KG1 (cell line): ENCODE measurements at regions not wholly inside any gene's neighbourhood (a gene's known extent, or its start where the extent isn't known, plus 50 kb on each side); places are given as distances from the start of the nearest gene placed in this dataset.

ENCODE experiments used
- DNase-seq: peaks from one replicate; lab custom pipeline; 2025; lab: John Stamatoyannopoulos, UW

- no peak for DNase-seq
Observed at GRCh38 chr18:72692086-72692485, 147.9 kb upstream of the CBLN2 start.

DNA sequence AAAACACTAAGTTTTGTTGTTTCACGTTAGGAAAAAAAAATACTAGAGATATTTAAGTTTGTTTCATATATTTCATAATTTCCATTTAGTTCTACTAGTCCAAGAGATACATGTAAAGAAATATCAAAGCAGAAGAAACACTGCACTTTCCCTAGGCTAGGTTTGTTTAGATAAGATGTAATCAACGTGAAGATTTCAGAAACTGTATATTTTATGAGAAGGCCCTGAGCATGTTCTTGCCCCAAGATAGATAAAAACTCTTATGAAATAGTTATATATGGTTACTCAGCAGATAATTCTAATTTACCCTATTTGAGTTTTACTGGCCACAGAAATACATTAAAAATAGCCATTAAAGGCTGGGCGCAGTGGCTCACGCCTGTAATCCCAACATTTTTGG, 143.6 kb upstream of the CBLN2 start:
- no peak for DNase-seq

- no peak for DNase-seq
Observed at GRCh38 chr18:72675394-72675793, 131.3 kb upstream of the CBLN2 start.

DNA sequence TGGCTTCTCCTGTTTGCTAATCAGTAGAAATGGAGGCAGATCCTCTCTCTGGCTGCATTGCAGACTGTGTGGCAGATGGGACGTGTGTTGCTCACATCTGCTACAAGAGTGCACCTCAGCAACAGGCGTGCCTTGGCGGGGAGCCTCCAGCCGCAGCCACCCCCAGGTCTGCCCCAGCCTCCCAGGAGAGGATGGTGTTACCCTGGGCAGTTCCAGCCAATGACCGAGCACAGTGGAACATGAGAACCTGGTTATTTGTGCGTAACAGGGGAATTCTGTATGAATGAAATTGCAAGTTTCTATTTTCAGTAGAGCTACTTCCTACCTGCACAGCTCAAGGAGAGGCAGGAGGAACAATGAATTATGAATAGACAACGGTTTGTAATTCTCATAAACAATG, 130.6 kb upstream of the CBLN2 start:
- no peak for DNase-seq

GRCh38 chr18:72673242-72673641, 129.1 kb upstream of the CBLN2 start:
- DNase-seq, result no peak

- DNase-seq, result peak; percentile 11
Observed at GRCh38 chr18:72672364-72673184, 128.4 kb upstream of the CBLN2 start.

DNA sequence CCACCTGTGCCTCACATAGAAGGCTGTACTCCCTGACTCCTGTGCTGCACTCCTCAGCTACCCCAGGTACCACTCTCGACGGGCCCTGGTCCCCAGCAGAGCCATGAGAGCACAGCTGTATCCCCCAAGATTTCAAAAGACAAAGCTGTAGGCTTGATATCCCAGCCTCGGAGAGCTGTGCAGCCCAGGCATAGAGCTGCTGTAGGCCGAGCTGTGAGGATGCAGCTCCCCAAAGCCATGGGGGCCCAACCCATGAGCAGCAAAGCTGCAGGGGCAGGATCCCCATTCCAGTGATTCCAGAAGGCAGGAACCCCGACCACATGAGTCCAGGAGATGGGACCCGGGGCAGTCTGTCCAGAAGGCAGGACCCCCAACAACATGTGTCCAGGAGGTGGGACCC, 123.8 kb upstream of the CBLN2 start:
- no peak for DNase-seq

- DNase-seq, result peak; percentile 6
Observed at GRCh38 chr18:72652990-72653593, 109.0 kb upstream of the CBLN2 start.

DNA sequence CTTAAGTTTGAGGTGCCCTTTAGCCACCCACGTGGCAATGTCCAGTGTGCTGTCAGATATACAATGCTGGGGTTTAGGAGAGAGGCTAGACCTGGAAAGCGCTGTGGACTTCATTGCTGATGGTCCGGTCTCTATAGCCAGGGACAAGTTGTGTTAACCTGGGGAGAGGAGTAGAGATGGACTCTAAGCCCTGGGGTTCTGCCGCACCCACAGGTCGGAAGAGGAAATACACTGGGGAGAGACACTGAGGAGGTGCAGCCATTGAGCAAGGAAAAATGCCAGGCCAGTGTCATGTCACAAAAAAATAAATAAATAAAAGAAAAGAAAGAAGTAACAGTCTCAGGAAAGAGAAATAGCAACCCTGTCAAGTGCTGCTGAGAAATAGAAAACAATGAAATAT, 106.9 kb upstream of the CBLN2 start:
- no peak for DNase-seq

- DNase-seq, result no peak
Observed at GRCh38 chr18:72648481-72648960, 104.4 kb upstream of the CBLN2 start.

GRCh38 chr18:72648079-72648478, 103.9 kb upstream of the CBLN2 start:
- DNase-seq, result no peak

GRCh38 chr18:72640557-72640956, 96.4 kb upstream of the CBLN2 start:
- no peak for DNase-seq

GRCh38 chr18:72638376-72638775, 94.2 kb upstream of the CBLN2 start:
- no peak for DNase-seq

GRCh38 chr18:72637721-72638120, 93.6 kb upstream of the CBLN2 start:
- DNase-seq, result no peak

DNA sequence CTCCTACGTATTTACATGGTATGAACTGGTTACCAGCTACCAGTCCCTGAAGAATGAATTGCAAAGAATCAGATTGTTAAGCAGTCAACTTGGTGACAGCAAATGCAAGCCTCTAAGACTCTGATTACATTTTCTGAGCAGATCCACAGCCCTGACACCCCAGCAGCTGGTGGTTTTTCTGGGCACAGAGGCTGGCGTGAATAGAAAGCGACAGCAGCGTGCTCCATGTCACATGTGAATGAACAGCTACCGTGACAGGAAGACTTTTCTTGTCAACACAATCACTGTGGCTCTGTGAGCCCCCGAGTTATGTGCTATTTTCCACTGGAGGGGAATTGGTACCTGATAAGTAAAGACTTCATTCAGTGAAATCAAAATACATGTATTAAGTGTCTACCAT, 93.2 kb upstream of the CBLN2 start:
- no peak for DNase-seq

- DNase-seq, result no peak
Observed at GRCh38 chr18:72636611-72637010, 92.5 kb upstream of the CBLN2 start.

GRCh38 chr18:72634500-72634899, 90.4 kb upstream of the CBLN2 start:
- no peak for DNase-seq

GRCh38 chr18:72630991-72631390, 86.8 kb upstream of the CBLN2 start:
- DNase-seq, result no peak

GRCh38 chr18:72623444-72623843, 79.3 kb upstream of the CBLN2 start:
- no peak for DNase-seq

DNA sequence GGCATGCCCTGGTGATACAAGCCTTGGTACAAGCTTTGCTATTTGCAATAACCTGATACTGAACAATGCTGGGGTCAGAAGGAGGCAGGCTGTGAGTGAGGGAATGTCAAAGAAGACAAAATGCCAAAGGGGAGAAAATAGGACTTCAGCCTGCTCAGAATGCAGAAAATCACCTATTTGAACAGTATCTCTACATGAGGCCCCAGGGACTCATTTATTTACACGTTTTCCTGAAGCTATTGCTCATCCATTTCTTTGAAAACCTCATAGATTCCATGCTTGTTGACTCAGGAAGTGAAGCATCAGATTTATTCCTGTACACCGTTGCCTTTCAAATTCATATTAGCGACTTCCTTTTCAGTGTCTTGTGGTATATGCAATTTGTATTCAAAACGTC, 69.4 kb upstream of the CBLN2 start:
- DNase-seq, result no peak

DNA sequence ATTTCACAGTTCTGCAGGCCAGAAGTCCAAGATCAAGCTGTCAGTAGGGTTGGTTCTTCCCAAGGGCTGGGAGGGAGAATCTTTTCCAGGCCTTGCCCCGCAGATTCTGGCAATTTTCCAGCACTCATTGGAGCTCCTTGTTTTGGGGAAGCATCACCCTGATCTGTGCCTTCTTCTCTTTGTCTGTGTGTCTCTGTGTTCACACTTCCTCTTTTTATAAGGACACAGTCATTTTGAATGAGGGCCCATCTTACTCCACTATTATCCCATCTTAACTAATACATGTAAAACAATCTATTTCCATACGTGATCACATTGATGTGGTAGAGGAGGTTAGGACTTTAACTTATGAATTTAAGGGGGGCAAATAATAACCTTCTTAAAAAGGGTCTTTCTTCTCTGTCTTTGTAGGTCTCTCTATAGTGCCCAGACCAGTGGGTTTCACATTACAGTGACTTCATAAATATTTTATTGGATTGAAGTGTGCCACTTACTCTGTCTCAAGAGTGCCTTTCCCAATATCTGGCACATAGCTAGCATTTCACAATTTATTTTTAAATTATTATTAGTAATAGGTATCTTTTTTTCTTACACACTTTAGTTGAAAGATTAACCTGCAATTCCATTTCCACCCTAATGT, 68.9 kb upstream of the CBLN2 start:
- DNase-seq, result no peak

- no peak for DNase-seq
Observed at GRCh38 chr18:72605376-72605775, 61.2 kb upstream of the CBLN2 start.

DNA sequence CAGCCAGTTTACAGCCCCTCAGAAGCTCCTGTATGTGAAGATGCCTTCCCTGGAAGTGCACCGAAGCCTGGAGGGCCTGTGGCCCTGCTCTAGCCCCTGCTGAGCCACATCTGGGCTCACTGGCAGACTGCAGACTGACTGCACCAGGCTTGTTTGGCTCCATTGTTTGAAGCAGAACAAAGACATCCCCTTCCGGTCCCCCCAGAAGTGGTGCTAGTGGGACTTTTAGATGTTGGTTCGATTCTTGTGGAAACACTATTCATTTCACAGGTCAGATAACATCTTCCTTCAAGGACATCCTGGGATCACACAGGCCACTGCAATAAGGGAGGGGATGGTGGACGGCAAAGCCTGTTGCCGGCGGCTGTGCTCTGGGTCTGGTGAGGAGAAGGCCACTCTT, 57.8 kb upstream of the CBLN2 start:
- no peak for DNase-seq
